Ishikawa (cell line): ENCODE measurements at regions not wholly inside any gene's neighbourhood (a gene's known extent, or its start where the extent isn't known, plus 50 kb on each side); places are given as distances from the start of the nearest gene placed in this dataset.

Experiments used
- CEBPB ChIP-seq: IDR thresholded peaks from 2 replicates; pipeline ENCODE4 v1.6.1; 2012
- CREB1 ChIP-seq: IDR thresholded peaks from 2 replicates; pipeline ENCODE4 v1.6.1; 2012; ENCODE audit warnings: low read depth
- EGR1 ChIP-seq: IDR thresholded peaks from 2 replicates; pipeline ENCODE4 v1.6.1; 2012
- EP300 ChIP-seq: IDR thresholded peaks from 2 replicates; pipeline ENCODE4 v1.6.1; 2012; ENCODE audit warnings: borderline replicate concordance
- FOXM1 ChIP-seq: IDR thresholded peaks from 2 replicates; pipeline ENCODE4 v1.6.1; 2012; ENCODE audit warnings: low read depth, borderline replicate concordance
- MAX ChIP-seq: IDR thresholded peaks from 2 replicates; pipeline ENCODE4 v1.6.1; 2012
- NFIC ChIP-seq: IDR thresholded peaks from 2 replicates; pipeline ENCODE4 v1.6.1; 2012
- RAD21 ChIP-seq: IDR thresholded peaks from 2 replicates; pipeline ENCODE4 v1.6.1; 2012; ENCODE audit warnings: low read depth
- REST ChIP-seq: IDR thresholded peaks from 2 replicates; pipeline ENCODE4 v1.6.1; 2012; ENCODE audit warnings: low read depth, mild to moderate bottlenecking
- TAF1 ChIP-seq: IDR thresholded peaks from 2 replicates; pipeline ENCODE4 v1.6.1; 2012; ENCODE audit warnings: low read depth, mild to moderate bottlenecking
- TCF12 ChIP-seq: IDR thresholded peaks from 2 replicates; pipeline ENCODE4 v1.6.1; 2012; ENCODE audit warnings: low read depth
- TEAD4 ChIP-seq: IDR thresholded peaks from 2 replicates; pipeline ENCODE4 v1.6.1; 2012
- USF1 ChIP-seq: IDR thresholded peaks from 2 replicates; pipeline ENCODE4 v1.6.1; 2012
- YY1 ChIP-seq: IDR thresholded peaks from 2 replicates; pipeline ENCODE4 v1.6.1; 2012; ENCODE audit warnings: low read depth
- ZBTB7A ChIP-seq: IDR thresholded peaks from 2 replicates; pipeline ENCODE4 v1.6.1; 2012; ENCODE audit warnings: low read depth

GRCh38 chr13:27847669-27848068 lies 55.4 kb downstream of the GSX1 start:
- TF ChIP-seq TCF12: no peak
- no peak for TF ChIP-seq TEAD4
- TF ChIP-seq YY1: no peak
- TF ChIP-seq CREB1: no peak
- no peak for TF ChIP-seq TAF1
- no peak for TF ChIP-seq REST
- no peak for TF ChIP-seq EGR1
- TF ChIP-seq EP300: no peak
- no peak for TF ChIP-seq MAX
- TF ChIP-seq ZBTB7A: no peak
- TF ChIP-seq RAD21: no peak
- no peak for TF ChIP-seq USF1
- no peak for TF ChIP-seq NFIC
- TF ChIP-seq CEBPB: no peak

GRCh38 chr13:27851096-27851850 lies 59.0 kb downstream of the GSX1 start:
- TF ChIP-seq MAX (no peak), TEAD4 (no peak), YY1 (no peak), REST (no peak)

- TF ChIP-seq TAF1: no peak
- no peak for TF ChIP-seq RAD21
- TF ChIP-seq YY1: no peak
- TF ChIP-seq TCF12: no peak
- no peak for TF ChIP-seq USF1
- no peak for TF ChIP-seq FOXM1
- TF ChIP-seq ZBTB7A: no peak
- TF ChIP-seq CREB1: no peak
- no peak for TF ChIP-seq MAX
- no peak for TF ChIP-seq TEAD4
- no peak for TF ChIP-seq EP300
- no peak for TF ChIP-seq REST
- TF ChIP-seq NFIC: no peak
Observed at GRCh38 chr13:27852491-27852890, 60.2 kb downstream of the GSX1 start.

- TF ChIP-seq ZBTB7A (no peak), TEAD4 (no peak), TCF12 (no peak), REST (no peak), USF1 (no peak), YY1 (no peak), MAX (no peak), EGR1 (no peak), CEBPB (no peak)
Observed at GRCh38 chr13:27853335-27853734, 61.1 kb downstream of the GSX1 start.
